HuH-7 (cell line): ENCODE measurements at regions not wholly inside any gene's neighbourhood (a gene's known extent, or its start where the extent isn't known, plus 50 kb on each side); places are given as distances from the start of the nearest gene placed in this dataset.

Experiments used
- DNase-seq: peaks from one replicate; pipeline ENCODE4 v3.0.0; 2011; ENCODE audit warnings: low spot score

DNA sequence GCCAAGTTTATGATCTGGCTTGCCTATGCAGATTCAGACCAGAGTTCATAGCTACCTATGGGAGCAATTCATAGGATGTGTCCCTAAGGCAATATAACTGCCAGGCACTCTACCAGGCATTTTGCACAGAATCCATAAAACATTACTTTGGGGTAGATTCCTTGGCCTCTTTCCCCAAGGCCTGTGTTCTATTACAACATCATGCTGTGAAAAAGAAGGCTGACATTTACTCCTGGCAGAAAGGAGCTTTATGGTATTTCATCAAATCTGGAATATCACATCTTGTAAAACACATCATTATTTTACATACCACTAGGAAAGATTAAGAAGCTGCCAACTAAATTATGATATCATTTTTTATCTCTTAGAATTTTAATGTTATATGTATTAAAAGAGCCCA lies 287.0 kb upstream of the MARCKS start:
- DNase-seq = no peak

DNA sequence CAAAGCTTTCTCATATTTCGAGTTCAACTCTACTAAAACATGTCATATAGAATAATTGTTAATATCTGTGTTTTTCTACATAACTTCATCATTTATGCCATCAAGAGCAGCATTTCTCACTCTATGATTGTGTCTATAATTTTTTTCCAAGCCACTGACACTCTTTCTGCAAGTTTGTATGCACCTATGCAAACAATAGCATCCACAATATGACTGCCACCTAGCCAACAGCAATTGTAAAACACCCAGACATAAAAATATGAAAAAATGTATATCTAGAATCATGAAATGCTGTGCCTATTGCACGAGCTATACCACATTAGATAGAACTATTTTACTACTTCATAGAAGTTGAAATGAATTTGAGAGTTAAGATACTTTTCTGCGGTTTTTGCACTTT lies 286.5 kb upstream of the MARCKS start:
- no peak for DNase-seq

DNA sequence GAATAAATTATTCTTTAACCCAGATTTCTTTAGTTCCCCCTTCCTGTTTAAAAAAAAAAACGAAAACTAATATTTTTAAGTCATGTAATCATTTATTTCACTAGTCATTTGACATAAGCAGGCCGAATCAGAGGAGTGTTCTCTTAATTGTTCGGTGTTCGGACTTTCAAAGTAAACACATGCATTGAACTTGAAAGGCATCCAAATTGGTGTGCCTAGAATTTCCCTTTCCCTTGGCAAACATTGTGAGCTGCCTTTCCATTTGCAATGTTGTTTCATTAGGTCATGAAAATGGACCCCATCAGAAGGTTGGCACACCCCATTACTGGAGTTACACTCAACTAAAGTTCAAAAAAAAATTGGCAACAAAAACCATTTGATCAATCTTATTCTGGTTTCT lies 283.0 kb upstream of the MARCKS start:
- no peak for DNase-seq

DNA sequence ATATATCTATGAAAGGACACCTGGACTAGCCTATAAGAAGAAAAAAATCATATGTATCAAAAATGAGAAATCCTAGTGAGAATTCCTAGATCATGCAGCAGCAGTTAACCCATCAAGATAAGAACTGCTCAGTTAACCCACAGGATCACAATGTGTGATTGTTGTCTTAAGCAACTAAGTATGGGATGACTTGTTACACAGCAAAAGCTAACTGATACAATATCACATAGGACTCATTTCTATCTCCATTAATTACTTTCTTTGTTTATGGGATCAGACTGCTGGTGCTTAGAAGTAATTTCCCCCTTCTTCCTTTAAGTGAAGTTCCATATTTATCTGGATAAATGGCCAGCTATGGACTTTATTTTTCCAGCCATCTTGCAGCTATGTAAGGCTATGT lies 280.8 kb upstream of the MARCKS start:
- DNase-seq = no peak

DNA sequence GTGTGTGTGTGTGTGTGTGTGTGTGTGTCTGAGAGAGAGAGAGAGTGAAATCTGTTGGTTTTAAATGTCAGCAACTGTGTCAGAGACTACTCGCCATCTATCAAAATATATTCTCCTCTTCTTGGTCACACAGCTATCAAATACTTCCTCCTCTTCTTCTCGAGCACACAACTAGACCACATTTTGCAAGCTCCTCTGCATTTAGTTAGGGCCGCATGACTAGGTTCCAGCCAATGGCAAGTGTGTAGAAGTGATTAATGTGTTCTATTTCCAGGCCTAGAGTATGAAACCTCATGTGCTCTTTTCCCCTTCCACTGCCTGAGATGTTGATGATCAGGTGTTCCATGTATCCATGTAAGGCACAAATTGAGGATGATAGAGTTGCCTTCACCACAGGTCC lies 278.5 kb upstream of the MARCKS start:
- DNase-seq = no peak

DNA sequence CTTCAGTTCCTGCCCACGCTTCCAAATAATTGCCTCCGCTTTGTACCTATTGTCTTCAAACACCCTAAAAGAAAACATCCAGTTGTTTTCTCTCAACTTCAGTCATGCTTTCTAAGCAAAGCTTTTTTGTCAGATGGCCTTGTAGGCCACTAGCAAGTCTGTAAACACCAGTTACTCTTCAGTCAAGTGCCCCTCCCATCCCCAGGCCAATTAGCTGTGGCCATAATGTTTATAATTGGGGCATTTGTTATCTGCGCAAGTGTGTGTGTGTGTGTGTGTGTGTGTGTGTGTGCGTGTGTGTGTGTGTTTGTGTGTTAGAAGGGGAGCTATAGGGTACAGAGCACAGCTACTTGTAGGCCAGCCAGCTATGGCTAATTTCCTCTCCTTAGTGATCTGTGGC lies 272.4 kb upstream of the MARCKS start:
- no peak for DNase-seq

DNA sequence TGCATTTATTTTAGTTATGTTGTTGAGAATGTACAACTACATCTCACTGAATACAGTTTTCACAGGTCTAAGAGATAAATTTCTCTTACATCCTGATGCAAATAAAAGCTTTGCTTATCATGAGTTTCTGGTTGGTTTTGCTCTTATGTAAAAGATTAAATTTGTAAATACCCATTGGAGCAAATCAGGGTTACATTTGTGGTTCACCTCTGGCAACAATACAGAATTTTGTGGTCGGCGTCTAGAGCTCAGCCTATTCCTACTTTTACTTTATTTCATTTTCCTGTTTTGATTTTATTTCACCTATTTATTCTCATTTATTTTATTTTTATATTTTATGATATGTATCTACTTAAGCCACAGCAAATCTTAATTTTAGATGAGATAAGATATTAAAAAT lies 271.9 kb upstream of the MARCKS start:
- no peak for DNase-seq

DNA sequence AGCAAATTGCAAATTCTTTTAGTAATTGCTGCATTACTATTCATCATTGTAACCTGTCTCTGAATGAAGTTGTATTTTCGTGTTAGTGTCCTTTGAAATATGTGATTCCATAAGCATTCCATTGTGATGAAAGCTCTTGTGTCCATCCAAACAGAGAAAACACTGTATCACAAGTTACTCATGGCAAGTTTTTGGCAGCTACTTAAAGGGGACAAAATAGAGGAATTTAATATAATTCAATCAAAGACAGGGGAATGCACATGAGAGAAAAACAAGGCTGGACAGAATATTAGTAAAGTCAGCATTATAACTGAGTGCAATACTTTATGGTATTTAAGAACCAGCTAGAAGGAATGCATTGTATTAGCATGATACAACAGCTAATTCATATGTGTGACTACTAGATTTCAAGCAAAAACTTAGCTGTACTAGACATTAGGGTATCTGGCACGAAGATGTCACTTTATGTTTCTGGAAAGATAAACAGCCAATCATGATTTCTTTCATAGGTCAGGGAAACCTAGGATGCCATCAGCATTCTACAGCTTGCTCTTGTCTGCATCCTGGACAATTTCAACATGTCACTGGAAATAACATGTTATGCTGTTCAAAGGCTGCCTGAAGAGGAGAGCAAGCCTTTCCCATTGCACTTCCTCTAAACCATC lies 270.6 kb upstream of the MARCKS start:
- no peak for DNase-seq

DNA sequence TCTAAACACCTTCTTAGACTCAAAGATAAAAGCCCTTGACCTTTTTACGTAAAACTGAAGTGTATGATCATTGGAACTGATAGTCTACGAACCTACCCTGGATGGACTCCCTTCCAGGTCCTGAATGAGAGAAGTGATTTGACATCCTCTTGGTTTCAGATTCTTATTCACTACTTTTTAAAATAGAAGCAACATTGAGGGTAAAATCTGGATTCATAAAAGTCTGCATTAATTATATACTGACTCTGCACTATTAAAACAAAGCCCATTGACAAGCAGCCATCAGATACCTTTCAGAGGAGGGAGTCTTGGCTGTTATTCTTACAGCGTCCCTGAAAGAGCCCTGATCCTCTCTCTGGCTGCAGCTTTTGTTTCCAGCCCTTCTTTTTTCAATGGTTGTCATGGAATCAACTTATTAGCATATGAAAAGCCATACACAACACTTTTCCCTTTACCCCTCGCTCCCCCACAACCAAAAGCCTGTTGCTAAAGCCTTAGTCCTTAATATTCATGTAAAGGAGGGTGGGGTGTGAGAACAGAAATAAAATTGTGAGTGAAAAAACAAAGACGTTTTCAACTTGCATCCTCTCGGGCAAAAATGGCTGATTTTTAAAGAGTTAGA lies 270.0 kb upstream of the MARCKS start:
- DNase-seq = no peak

DNA sequence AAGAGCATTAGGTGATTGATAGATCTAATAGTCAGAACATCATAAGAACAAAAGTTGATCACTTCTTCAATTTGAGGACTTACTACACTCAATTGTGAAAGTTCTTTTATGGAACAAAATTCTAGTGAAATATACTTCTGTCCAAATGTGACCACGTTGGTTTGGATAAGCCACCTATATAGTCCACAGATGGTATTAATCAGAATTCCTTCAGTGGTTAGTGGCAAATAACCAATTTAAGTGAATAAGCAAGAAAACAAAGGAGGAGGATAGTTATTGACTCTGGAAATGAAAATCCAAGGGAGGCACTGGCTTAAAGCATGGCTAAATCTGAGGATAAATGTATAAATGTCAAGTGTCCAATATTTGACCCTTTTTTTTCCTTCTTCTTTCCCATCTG lies 268.5 kb upstream of the MARCKS start:
- no peak for DNase-seq

DNA sequence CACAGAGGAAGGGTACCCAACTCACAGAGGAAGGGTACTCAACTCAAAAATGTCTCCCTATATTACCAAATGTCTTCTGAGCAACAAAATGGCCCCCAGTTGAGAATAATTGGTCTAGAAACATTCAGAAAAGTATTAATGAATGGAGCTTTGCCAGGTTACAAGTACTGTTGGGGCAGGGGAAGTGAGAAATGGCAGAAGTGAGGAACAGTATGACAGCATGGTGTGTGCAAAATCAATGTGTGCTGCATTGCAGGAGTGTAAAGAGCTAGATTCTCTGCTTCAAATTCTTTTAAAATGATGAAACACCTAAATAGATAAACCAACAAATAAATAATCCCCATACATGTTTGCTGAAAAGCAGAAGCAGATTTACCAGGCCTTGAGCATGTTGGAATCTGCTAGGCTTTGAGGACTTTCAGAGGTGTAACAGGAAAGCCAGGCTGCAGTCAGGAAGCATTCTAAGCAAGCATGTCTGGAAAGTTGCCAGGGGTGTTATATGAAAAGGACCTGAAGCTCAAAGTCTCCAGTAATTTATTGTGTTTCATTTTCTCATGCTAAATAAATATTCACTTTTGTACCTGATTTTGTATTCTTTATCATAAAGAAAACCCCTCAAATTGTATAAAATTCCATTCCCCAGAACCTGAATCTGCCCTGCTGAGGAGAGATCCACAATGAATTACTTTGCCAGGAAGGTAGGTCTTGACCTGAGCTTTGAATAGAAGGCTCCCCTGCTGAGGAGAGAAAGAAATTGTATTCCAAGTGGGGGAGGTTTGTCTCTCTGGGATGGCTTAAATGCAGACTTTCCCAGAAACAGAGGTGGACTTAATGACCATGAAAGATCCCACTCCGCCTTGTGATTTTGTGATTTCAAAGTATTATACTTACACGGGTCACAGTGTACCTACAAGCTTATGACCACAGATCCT lies 265.0 kb upstream of the MARCKS start:
- no peak for DNase-seq

DNA sequence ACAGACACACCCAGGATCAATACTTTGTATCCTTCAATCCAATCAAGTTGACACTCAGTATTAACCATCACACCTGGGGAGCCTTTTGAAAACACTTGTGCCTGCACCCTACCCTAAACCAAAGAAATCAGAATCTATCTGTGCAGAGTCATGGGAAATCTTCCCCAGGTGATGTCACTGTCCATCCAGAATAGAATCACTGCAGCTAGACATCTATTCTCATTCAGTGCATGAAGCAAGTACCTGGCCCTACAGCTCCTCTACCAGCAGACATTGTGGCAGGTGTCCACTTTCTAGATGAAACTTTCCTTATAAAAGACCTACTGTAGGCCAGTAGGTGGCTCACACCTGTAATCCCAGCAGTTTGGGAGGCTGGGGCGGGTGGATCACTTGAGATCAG lies 262.4 kb upstream of the MARCKS start:
- no peak for DNase-seq

DNA sequence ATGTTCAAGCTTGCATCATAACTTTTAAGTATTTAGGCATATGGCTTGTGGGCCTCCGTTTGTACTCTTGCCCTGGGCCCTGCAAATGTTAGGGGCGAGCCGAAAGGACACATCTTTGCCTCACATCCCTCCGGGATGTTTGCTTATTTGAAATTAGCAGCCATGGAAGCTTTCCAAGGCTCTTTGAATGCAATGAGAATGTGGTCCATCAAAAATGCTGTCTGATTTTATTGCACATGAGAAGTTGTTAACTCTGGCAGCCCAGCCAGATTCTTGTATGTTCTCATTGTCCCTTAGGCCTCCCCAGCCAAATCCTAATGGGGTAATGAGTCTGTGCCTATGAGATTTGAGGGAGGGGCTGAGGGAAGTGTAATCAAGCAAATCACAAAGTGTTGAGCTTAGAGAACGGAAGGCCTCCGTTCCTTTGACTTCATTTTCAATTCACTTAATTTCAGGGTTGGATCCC lies 261.2 kb upstream of the MARCKS start:
- no peak for DNase-seq

DNA sequence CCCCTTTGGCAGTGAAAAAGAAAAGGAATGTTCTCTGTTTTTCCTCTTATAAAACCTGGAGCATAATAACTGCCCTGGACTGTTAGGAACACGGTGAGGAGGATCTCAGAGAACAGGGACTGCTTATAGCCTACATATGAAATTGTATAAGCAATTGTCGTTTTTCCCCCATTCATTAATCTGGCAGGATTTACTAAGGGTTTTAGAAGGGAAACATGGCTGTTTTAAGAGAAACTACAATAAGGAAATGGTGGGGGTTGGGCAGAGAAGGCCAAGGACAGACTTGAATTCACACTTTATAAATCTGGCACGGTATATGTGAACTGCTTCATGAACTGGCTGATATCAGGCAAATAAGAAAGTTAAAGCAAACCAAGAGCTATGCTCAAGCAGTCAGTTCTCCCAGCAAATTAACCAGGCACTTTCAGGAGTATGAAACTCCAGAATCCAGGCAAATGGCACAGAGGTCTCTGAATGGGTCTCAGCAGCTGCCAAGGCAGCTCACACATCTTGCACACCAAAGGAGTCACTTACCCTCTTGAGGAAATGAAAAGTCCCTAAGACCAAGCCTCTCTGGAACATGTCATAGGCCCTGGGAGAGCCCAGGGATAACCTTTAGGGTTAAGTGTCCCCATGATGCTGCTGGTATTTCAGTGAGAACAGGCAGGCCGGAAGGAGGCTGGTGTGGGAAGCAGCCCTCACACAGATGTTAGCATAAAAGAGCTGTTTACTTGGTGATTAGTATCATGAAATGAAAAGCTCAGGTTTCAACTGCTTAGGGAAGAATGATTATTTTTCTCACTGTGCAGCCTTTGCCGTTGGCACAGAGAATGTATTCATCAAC lies 260.5 kb upstream of the MARCKS start:
- DNase-seq = no peak

DNA sequence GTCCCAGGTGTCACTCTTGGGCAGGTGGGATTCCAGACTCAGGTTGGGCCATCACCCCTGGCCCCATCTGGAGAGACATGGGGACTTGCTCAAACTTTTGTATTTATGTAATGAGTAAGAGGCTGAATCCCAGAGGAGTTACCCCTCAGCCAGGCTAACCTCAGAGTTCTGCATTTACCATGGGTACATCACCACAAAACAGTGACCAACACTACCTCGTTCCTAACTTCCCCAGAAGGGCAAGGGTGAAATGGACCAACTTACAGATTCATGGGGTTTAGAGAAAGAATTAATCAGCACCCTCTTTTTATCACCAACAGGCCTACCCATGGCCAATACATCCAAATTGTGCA lies 259.9 kb upstream of the MARCKS start:
- DNase-seq = no peak

DNA sequence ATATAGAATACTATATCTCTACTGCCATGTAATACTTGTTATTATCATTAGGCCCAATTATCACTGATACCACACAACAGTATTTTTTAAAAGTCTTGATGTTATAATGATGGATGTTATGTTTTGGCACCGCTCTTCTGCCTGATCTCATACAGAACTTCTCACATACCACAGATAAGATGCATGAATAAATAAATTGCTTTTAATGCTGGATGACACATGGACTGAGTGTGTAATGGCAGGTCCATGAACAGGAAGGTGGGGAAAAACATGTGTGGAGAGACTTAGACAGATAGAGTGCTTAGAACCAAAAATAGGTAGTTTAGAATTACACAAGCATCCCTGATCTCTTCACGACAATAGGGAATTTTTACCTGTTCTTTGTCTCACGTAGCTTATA lies 258.4 kb upstream of the MARCKS start:
- DNase-seq = no peak

DNA sequence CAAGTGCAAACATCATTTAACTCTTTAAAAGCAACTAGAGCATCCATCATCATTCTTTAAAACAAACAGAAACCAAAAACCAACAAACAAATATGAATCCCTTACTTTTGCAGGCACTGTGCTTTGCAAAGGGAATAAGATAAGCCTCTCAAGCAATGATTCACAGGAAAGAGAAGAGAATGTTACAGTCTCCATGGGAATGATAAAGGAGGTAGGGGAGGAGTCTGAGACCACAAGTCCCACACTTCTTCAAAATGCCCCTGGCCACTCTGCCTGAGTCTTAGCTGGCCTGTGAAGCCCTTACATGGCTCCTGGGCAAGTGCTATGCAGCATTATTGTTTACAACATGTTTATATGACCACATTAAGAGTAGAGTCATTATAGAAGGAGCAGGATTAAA lies 257.7 kb upstream of the MARCKS start:
- no peak for DNase-seq

DNA sequence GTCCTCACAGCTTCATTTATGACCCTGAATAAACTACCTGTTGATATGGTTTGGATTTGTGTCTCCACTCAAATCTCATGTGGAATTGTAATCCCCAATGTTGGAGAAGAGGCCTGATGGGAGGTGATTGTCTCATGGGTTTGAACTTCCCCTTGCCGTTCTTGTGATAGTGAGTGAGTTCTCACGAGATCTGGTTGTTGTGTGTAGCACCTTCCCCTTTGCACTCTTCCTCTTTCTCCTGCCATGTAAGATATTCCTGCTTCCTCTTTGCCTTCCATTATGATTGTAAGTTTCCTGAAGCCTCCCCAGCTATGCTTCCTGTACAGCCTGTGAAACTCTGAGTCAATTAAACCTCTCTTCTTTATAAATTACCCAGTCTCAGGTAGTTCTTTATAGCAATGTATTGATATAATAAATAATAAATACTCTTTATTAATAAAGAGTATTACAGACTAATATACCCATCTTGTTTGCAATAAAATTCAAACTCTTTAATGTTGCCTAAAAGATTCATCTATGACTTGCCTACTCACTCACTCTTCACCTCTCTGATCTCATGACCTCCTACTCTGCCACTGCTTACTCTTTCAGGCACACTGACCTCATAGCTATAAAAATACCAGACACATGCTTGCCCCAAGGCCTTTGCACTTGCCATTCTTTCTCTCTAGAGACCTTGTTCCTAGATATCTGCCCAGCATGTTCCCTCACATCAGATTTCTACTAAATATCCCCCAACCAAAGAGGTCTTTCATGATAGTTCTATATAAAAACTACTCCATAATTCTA lies 256.4 kb upstream of the MARCKS start:
- DNase-seq = no peak

DNA sequence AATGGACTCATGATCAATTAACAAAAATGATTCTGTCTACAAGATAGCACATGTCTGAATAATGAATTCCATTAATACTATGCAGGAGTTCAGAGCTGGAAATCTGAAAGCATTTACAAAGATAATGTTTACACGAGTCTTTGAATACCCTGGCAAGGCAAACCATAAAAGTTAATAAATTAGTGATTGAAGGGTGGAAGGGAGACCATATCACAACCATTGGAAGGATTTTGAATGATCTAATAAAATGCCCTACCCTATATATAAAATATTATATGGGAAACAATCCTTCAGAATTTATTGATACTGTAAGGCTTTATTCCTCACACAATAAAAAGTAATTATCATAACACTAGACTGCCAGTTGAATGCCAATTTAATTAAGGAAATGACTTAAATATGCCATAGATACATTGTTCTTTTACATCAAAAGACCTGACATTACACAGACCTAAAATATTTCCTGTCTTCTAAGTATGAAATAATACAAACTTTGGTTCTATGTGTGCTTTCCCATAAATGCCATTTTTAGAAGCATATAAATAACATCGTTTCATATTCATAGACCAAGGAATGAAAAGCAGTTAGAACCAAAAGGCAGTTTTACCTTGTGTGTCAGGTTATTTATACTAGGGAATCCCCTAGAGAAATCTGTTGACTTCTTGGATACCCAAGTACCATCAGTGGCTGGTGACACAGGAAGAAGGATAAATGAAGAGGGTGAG lies 249.2 kb upstream of the MARCKS start:
- no peak for DNase-seq

DNA sequence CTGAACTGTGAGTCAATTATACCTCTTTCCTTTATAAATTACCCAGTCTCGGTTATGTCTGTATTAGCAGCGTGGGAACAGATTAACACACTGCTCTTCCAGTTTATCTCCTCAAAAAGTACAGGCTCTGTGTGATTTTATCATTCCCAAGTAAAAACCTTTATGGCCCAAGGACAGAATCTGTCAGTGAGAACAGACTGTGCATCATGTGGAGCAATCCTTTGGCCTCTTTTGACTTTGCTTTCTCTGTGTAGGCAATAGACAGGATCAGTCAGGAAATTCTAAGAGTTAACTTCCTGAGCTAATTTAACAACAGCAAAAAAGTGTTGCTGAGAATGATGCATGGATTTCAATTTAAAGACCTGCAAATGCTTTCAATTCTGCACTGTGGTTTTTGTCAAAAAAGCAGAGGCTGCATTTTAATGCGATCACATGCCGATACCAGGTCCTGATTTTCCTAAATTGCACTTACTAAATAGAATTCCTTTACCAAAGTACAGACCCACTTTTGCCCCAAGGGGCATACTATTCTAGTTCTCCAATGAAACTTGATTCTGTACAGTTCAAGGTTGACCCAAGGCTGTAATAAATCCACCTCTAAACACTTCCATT lies 246.7 kb upstream of the MARCKS start:
- no peak for DNase-seq
